Cardiac fibroblast (primary cell): ENCODE measurements at regions not wholly inside any gene's neighbourhood (a gene's known extent, or its start where the extent isn't known, plus 50 kb on each side); places are given as distances from the start of the nearest gene placed in this dataset.
A peak's percentile ranks its signal among the peaks of the same experiment; 100 is the strongest.

Source experiments
- DNase-seq, 2 donors: peaks; one replicate each; pipeline versions ENCODE4 v3.0.0 to v3.0.0-alpha.2; 2010; ENCODE audit warnings: low read depth in 2 of 2
- H3K4me3 ChIP-seq, 2 donors: replicated peaks in 1 of 2; 1 replicate in 1 of 2; 2 replicates in 1 of 2; pipeline ENCODE4 v1.5.1; 2011; ENCODE audit warnings: low read depth in 2 of 2, low read length in 2 of 2, mild to moderate bottlenecking in 2 of 2, moderate library complexity in 1 of 2
- CTCF ChIP-seq: IDR thresholded peaks from one replicate; pipeline ENCODE4 v1.5.1; 2011; ENCODE audit warnings: low read depth, mild to moderate bottlenecking, low read length, inconsistent platforms

- no peak overlapping the region for H3K4me3 ChIP-seq
- peak; percentile 3 to 6 for DNase-seq
These were observed 210.3 kb upstream of the EPHA5 start for GRCh38 chr4:65880594-65880993.

GRCh38 chr4:65868096-65868824, 198.0 kb upstream of the EPHA5 start:
- H3K4me3 ChIP-seq = no peak overlapping the region
- TF ChIP-seq CTCF = no peak
- DNase-seq = no peak

More at GRCh38 chr4:65880594-65880993, 210.3 kb upstream of the EPHA5 start:
- TF ChIP-seq CTCF = no peak

GRCh38 chr4:65865489-65865888, 195.2 kb upstream of the EPHA5 start:
- peak; percentile 28 for TF ChIP-seq CTCF
- DNase-seq = peak; percentile 29 to 33
- H3K4me3 ChIP-seq = no peak overlapping the region

GRCh38 chr4:65861993-65862392, 191.7 kb upstream of the EPHA5 start:
- no peak overlapping the region for H3K4me3 ChIP-seq
- TF ChIP-seq CTCF = no peak
- DNase-seq = no peak

GRCh38 chr4:65845199-65845773, 175.0 kb upstream of the EPHA5 start:
- no peak for DNase-seq
- TF ChIP-seq CTCF = no peak
- H3K4me3 ChIP-seq = no peak overlapping the region

- no peak for TF ChIP-seq CTCF
- DNase-seq = no peak
- H3K4me3 ChIP-seq = no peak overlapping the region
These were observed 169.1 kb upstream of the EPHA5 start for GRCh38 chr4:65839164-65839931.
